B cell (primary cell): ENCODE measurements at regions not wholly inside any gene's neighbourhood (a gene's known extent, or its start where the extent isn't known, plus 50 kb on each side); places are given as distances from the start of the nearest gene placed in this dataset.

ENCODE experiments used
- CTCF ChIP-seq: fragments of 200-600 bp; IDR thresholded peaks from one replicate; pipeline ENCODE4 v1.8.0; 2022; ENCODE audit warnings: antibody characterized with exemption, mild to moderate bottlenecking
- EZH2 ChIP-seq: IDR thresholded peaks from 2 replicates; pipeline ENCODE4 v1.6.1; 2012; ENCODE audit warnings: borderline replicate concordance, low read depth, mild to moderate bottlenecking, moderate library complexity, low read length; ENCODE audit not compliant: insufficient read depth, poor library complexity, severe bottlenecking

- TF ChIP-seq CTCF (no peak), EZH2 (no peak)
Observed at GRCh38 chr3:40714771-40715345, 190.1 kb downstream of the ZNF621 start.
